ENCODE measurements at regions not wholly inside any gene's neighbourhood (a gene's known extent, or its start where the extent isn't known, plus 50 kb on each side); places are given as distances from the start of the nearest gene placed in this dataset.

GRCh38 chr11:45724153-45724552 is 58.7 kb upstream of the CHST1 start:
- intact Hi-C loops (cut with DNase I; ENCODE audit: low total_unique reads) = no loop called here
- WGBS, 5 donors = 23 to 39% (median 26%) methylated on average over 3 of the region's 3 CpGs
- no peak for DNase-seq
- TF ChIP-seq POLR2AphosphoS5 (IDR thresholded peaks at IDR 0.05) (no peak), EP300 (IDR thresholded peaks at IDR 0.05) (no peak), POLR2A (IDR thresholded peaks at IDR 0.05) (no peak), CTCF (IDR thresholded peaks at IDR 0.05) (no peak)
- no peaks in the 10 kb centered on the region for H3K9me3 ChIP-seq
- no peak overlapping the region for H3K27ac ChIP-seq
- H3K36me3 ChIP-seq = no peaks in the 10 kb centered on the region
- H3K27me3 ChIP-seq = peaks cover 0 to 39% (median 0%) of the 10 kb centered on the region in 3 donors
- H3K4me1 ChIP-seq = no peaks in the 10 kb centered on the region
- H3K4me3 ChIP-seq = no peak overlapping the region

GRCh38 chr11:45723397-45723796 is 58.0 kb upstream of the CHST1 start:
- Histone ChIP-seq H3K4me1 (no peaks in the 10 kb centered on the region), H3K9me3 (no peaks in the 10 kb centered on the region), H3K4me3 (no peak overlapping the region), H3K36me3 (no peaks in the 10 kb centered on the region), H3K27me3 (peaks cover 0 to 39% (median 0%) of the 10 kb centered on the region in 3 donors), H3K27ac (no peak overlapping the region)
- DNase-seq = no peak
- intact Hi-C loops (cut with DNase I; ENCODE audit: low total_unique reads) = no loop called here
- 69 to 81% (median 74%) methylated on average over 7 of the region's 7 CpGs for WGBS, 5 donors
- no peak for TF ChIP-seq CTCF (IDR thresholded peaks at IDR 0.05)
- no peak for TF ChIP-seq EP300 (IDR thresholded peaks at IDR 0.05)
- TF ChIP-seq POLR2AphosphoS5 (IDR thresholded peaks at IDR 0.05) = no peak
- no peak for TF ChIP-seq POLR2A (IDR thresholded peaks at IDR 0.05)

GRCh38 chr11:45722144-45722543 is 56.7 kb upstream of the CHST1 start:
- no peak for TF ChIP-seq POLR2AphosphoS5 (IDR thresholded peaks at IDR 0.05)
- TF ChIP-seq POLR2A (IDR thresholded peaks at IDR 0.05) = no peak
- no peak for TF ChIP-seq CTCF (IDR thresholded peaks at IDR 0.05)
- TF ChIP-seq EP300 (IDR thresholded peaks at IDR 0.05) = no peak
- intact Hi-C loops (cut with DNase I; ENCODE audit: low total_unique reads) = no loop called here
- peaks cover 0 to 42% (median 0%) of the 10 kb centered on the region in 3 donors for H3K27me3 ChIP-seq
- H3K9me3 ChIP-seq = no peaks in the 10 kb centered on the region
- 78 to 88% (median 81%) methylated on average over 10 to 13 of the region's 13 CpGs for WGBS, 5 donors
- no peak for DNase-seq
- H3K36me3 ChIP-seq = no peaks in the 10 kb centered on the region
- no peak overlapping the region for H3K27ac ChIP-seq
- H3K4me3 ChIP-seq = no peak overlapping the region
- no peaks in the 10 kb centered on the region for H3K4me1 ChIP-seq

GRCh38 chr11:45717526-45717925 is 52.1 kb upstream of the CHST1 start:
- WGBS, 5 donors = 66 to 80% (median 79%) methylated on average over 8 of the region's 8 CpGs
- H3K27me3 ChIP-seq = peaks cover 0 to 34% (median 0%) of the 10 kb centered on the region in 3 donors
- no peak overlapping the region for H3K4me3 ChIP-seq
- DNase-seq = no peak
- H3K4me1 ChIP-seq = no peaks in the 10 kb centered on the region
- no peaks in the 10 kb centered on the region for H3K9me3 ChIP-seq
- no peak overlapping the region for H3K27ac ChIP-seq
- TF ChIP-seq CTCF (IDR thresholded peaks at IDR 0.05) = no peak
- no peak for TF ChIP-seq POLR2AphosphoS5 (IDR thresholded peaks at IDR 0.05)
- TF ChIP-seq EP300 (IDR thresholded peaks at IDR 0.05) = no peak
- no peak for TF ChIP-seq POLR2A (IDR thresholded peaks at IDR 0.05)
- H3K36me3 ChIP-seq = no peaks in the 10 kb centered on the region
- intact Hi-C loops (cut with DNase I; ENCODE audit: low total_unique reads) = no loop called here
